ENCODE measurements at regions not wholly inside any gene's neighbourhood (a gene's known extent, or its start where the extent isn't known, plus 50 kb on each side); places are given as distances from the start of the nearest gene placed in this dataset.

GRCh38 chr1:30478799-30479563, 244.4 kb downstream of the MATN1 start:
- DNase-seq (ENCODE audit: low read depth, low spot score) = no peak
- Histone ChIP-seq H3K9me3 (ENCODE audit: insufficient read depth, low read length) (peaks cover 36% of the 10 kb centered on the region), H3K4me3 (ENCODE audit: insufficient read length, low read depth) (no peak overlapping the region), H3K9ac (ENCODE audit: insufficient read length, low read depth) (no peak overlapping the region), H3K36me3 (ENCODE audit: insufficient read depth, insufficient read length, low read length) (no peaks in the 10 kb centered on the region), H3K4me1 (ENCODE audit: insufficient read depth, insufficient read length) (no peaks in the 10 kb centered on the region), H3K27me3 (ENCODE audit: insufficient read depth, insufficient read length) (no peaks in the 10 kb centered on the region)
- TF ChIP-seq YY1 (IDR thresholded peaks at IDR 0.05; ENCODE audit: insufficient read depth, insufficient read length) (no peak), ZNF274 (IDR thresholded peaks at IDR 0.05; ENCODE audit: low read depth, low read length) (no peak), SUZ12 (IDR thresholded peaks at IDR 0.05; ENCODE audit: extremely low read depth, insufficient read depth, insufficient read length) (no peak)

GRCh38 chr1:30478283-30478682, 245.1 kb downstream of the MATN1 start:
- TF ChIP-seq YY1 (IDR thresholded peaks at IDR 0.05; ENCODE audit: insufficient read depth, insufficient read length) (no peak), ZNF274 (IDR thresholded peaks at IDR 0.05; ENCODE audit: low read depth, low read length) (no peak), SUZ12 (IDR thresholded peaks at IDR 0.05; ENCODE audit: extremely low read depth, insufficient read depth, insufficient read length) (no peak)
- Histone ChIP-seq H3K9ac (ENCODE audit: insufficient read length, low read depth) (no peak overlapping the region), H3K27me3 (ENCODE audit: insufficient read depth, insufficient read length) (no peaks in the 10 kb centered on the region), H3K4me3 (ENCODE audit: insufficient read length, low read depth) (no peak overlapping the region), H3K9me3 (ENCODE audit: insufficient read depth, low read length) (peaks cover 36% of the 10 kb centered on the region), H3K4me1 (ENCODE audit: insufficient read depth, insufficient read length) (no peaks in the 10 kb centered on the region), H3K36me3 (ENCODE audit: insufficient read depth, insufficient read length, low read length) (no peaks in the 10 kb centered on the region)
- DNase-seq (ENCODE audit: low read depth, low spot score) = no peak

- Histone ChIP-seq H3K4me3 (ENCODE audit: insufficient read length, low read depth) (no peak overlapping the region), H3K4me1 (ENCODE audit: insufficient read depth, insufficient read length) (no peaks in the 10 kb centered on the region), H3K9me3 (ENCODE audit: insufficient read depth, low read length) (peaks cover 29% of the 10 kb centered on the region), H3K27me3 (ENCODE audit: insufficient read depth, insufficient read length) (no peaks in the 10 kb centered on the region), H3K9ac (ENCODE audit: insufficient read length, low read depth) (no peak overlapping the region), H3K36me3 (ENCODE audit: insufficient read depth, insufficient read length, low read length) (no peaks in the 10 kb centered on the region)
- no peak for DNase-seq (ENCODE audit: low read depth, low spot score)
- no peak for TF ChIP-seq YY1 (IDR thresholded peaks at IDR 0.05; ENCODE audit: insufficient read depth, insufficient read length)
- TF ChIP-seq SUZ12 (IDR thresholded peaks at IDR 0.05; ENCODE audit: extremely low read depth, insufficient read depth, insufficient read length) = no peak
- no peak for TF ChIP-seq ZNF274 (IDR thresholded peaks at IDR 0.05; ENCODE audit: low read depth, low read length)
These were observed 245.8 kb downstream of the MATN1 start for GRCh38 chr1:30477588-30477987.

GRCh38 chr1:30476911-30477459, 246.4 kb downstream of the MATN1 start:
- Histone ChIP-seq H3K9ac (ENCODE audit: insufficient read length, low read depth) (no peak overlapping the region), H3K9me3 (ENCODE audit: insufficient read depth, low read length) (peaks cover 23% of the 10 kb centered on the region), H3K4me3 (ENCODE audit: insufficient read length, low read depth) (no peak overlapping the region), H3K4me1 (ENCODE audit: insufficient read depth, insufficient read length) (no peaks in the 10 kb centered on the region), H3K27me3 (ENCODE audit: insufficient read depth, insufficient read length) (no peaks in the 10 kb centered on the region), H3K36me3 (ENCODE audit: insufficient read depth, insufficient read length, low read length) (no peaks in the 10 kb centered on the region)
- TF ChIP-seq SUZ12 (IDR thresholded peaks at IDR 0.05; ENCODE audit: extremely low read depth, insufficient read depth, insufficient read length) = no peak
- no peak for TF ChIP-seq YY1 (IDR thresholded peaks at IDR 0.05; ENCODE audit: insufficient read depth, insufficient read length)
- no peak for TF ChIP-seq ZNF274 (IDR thresholded peaks at IDR 0.05; ENCODE audit: low read depth, low read length)
- no peak for DNase-seq (ENCODE audit: low read depth, low spot score)

- Histone ChIP-seq H3K4me1 (ENCODE audit: insufficient read depth, insufficient read length) (no peaks in the 10 kb centered on the region), H3K4me3 (ENCODE audit: insufficient read length, low read depth) (no peak overlapping the region), H3K36me3 (ENCODE audit: insufficient read depth, insufficient read length, low read length) (no peaks in the 10 kb centered on the region), H3K9me3 (ENCODE audit: insufficient read depth, low read length) (peaks cover 18% of the 10 kb centered on the region), H3K9ac (ENCODE audit: insufficient read length, low read depth) (no peak overlapping the region), H3K27me3 (ENCODE audit: insufficient read depth, insufficient read length) (no peaks in the 10 kb centered on the region)
- DNase-seq (ENCODE audit: low read depth, low spot score) = no peak
- TF ChIP-seq ZNF274 (IDR thresholded peaks at IDR 0.05; ENCODE audit: low read depth, low read length) (no peak), SUZ12 (IDR thresholded peaks at IDR 0.05; ENCODE audit: extremely low read depth, insufficient read depth, insufficient read length) (no peak), YY1 (IDR thresholded peaks at IDR 0.05; ENCODE audit: insufficient read depth, insufficient read length) (no peak)
These were observed 246.9 kb downstream of the MATN1 start for GRCh38 chr1:30476476-30476875.

GRCh38 chr1:30475966-30476365, 247.4 kb downstream of the MATN1 start:
- Histone ChIP-seq H3K4me3 (ENCODE audit: insufficient read length, low read depth) (no peak overlapping the region), H3K9me3 (ENCODE audit: insufficient read depth, low read length) (peaks cover 13% of the 10 kb centered on the region; the same call in 1 of the 2 replicates), H3K27me3 (ENCODE audit: insufficient read depth, insufficient read length) (no peaks in the 10 kb centered on the region), H3K4me1 (ENCODE audit: insufficient read depth, insufficient read length) (no peaks in the 10 kb centered on the region), H3K9ac (ENCODE audit: insufficient read length, low read depth) (no peak overlapping the region), H3K36me3 (ENCODE audit: insufficient read depth, insufficient read length, low read length) (no peaks in the 10 kb centered on the region)
- TF ChIP-seq ZNF274 (IDR thresholded peaks at IDR 0.05; ENCODE audit: low read depth, low read length) (no peak), SUZ12 (IDR thresholded peaks at IDR 0.05; ENCODE audit: extremely low read depth, insufficient read depth, insufficient read length) (no peak), YY1 (IDR thresholded peaks at IDR 0.05; ENCODE audit: insufficient read depth, insufficient read length) (no peak)
- DNase-seq (ENCODE audit: low read depth, low spot score) = no peak

- no peak for TF ChIP-seq YY1 (IDR thresholded peaks at IDR 0.05; ENCODE audit: insufficient read depth, insufficient read length)
- no peak for TF ChIP-seq SUZ12 (IDR thresholded peaks at IDR 0.05; ENCODE audit: extremely low read depth, insufficient read depth, insufficient read length)
- no peak for TF ChIP-seq ZNF274 (IDR thresholded peaks at IDR 0.05; ENCODE audit: low read depth, low read length)
- Histone ChIP-seq H3K27me3 (ENCODE audit: insufficient read depth, insufficient read length) (no peaks in the 10 kb centered on the region), H3K9ac (ENCODE audit: insufficient read length, low read depth) (no peak overlapping the region), H3K36me3 (ENCODE audit: insufficient read depth, insufficient read length, low read length) (no peaks in the 10 kb centered on the region), H3K9me3 (ENCODE audit: insufficient read depth, low read length) (peaks cover 5% of the 10 kb centered on the region; the same call in 1 of the 2 replicates), H3K4me1 (ENCODE audit: insufficient read depth, insufficient read length) (no peaks in the 10 kb centered on the region), H3K4me3 (ENCODE audit: insufficient read length, low read depth) (no peak overlapping the region)
- no peak for DNase-seq (ENCODE audit: low read depth, low spot score)
These were observed 248.2 kb downstream of the MATN1 start for GRCh38 chr1:30475201-30475600.

Measured in NT2/D1 (cell line).